ENCODE measurements at regions not wholly inside any gene's neighbourhood (a gene's known extent, or its start where the extent isn't known, plus 50 kb on each side); places are given as distances from the start of the nearest gene placed in this dataset.

GRCh38 chr2:164012581-164012980 is 276.8 kb upstream of the FIGN start:
- no peak for DNase-seq (ENCODE audit: low spot score in 2 of 2)
- TF ChIP-seq POLR2A (IDR thresholded peaks at IDR 0.05), result no peak
- intact Hi-C loops (cut with DNase I; ENCODE audit: low total_unique reads), result no loop called here
- H3K4me3 ChIP-seq (ENCODE audit: low read depth, poor library complexity, severe bottlenecking), result no peak overlapping the region
- WGBS, 2 donors, result 94% methylated on average over 3 of the region's 3 CpGs

GRCh38 chr2:164009756-164010337 is 274.0 kb upstream of the FIGN start:
- no peak for DNase-seq (ENCODE audit: low spot score in 2 of 2)

GRCh38 chr2:164008752-164009151 is 272.9 kb upstream of the FIGN start:
- no peak for DNase-seq (ENCODE audit: low spot score in 2 of 2)
- no peak for TF ChIP-seq POLR2A (IDR thresholded peaks at IDR 0.05)
- TF ChIP-seq CTCF (IDR thresholded peaks at IDR 0.05), result no peak
- H3K4me3 ChIP-seq (ENCODE audit: low read depth, poor library complexity, severe bottlenecking), result no peak overlapping the region
- intact Hi-C loops (cut with DNase I; ENCODE audit: low total_unique reads), result no loop called here
- WGBS, 2 donors, result 86 to 93% methylated on average over 4 of the region's 4 CpGs

More at GRCh38 chr2:164009756-164010337, 274.0 kb upstream of the FIGN start:
- TF ChIP-seq CTCF (IDR thresholded peaks at IDR 0.05) (no peak), POLR2A (IDR thresholded peaks at IDR 0.05) (no peak)
- WGBS, 2 donors, result 49 to 54% methylated on average over 7 of the region's 7 CpGs
- H3K4me3 ChIP-seq (ENCODE audit: low read depth, poor library complexity, severe bottlenecking), result no peak overlapping the region
- intact Hi-C loops (cut with DNase I; ENCODE audit: low total_unique reads), result no loop called here

- 40 to 46% methylated on average over 2 of the region's 2 CpGs for WGBS, 2 donors
- TF ChIP-seq POLR2A (IDR thresholded peaks at IDR 0.05), result no peak
- TF ChIP-seq CTCF (IDR thresholded peaks at IDR 0.05), result no peak
- intact Hi-C loops (cut with DNase I; ENCODE audit: low total_unique reads), result no loop called here
- no peak overlapping the region for H3K4me3 ChIP-seq (ENCODE audit: low read depth, poor library complexity, severe bottlenecking)
- DNase-seq (ENCODE audit: low spot score in 2 of 2), result no peak
Measured at GRCh38 chr2:164006704-164007103, 270.9 kb upstream of the FIGN start.

GRCh38 chr2:164000176-164000575 is 264.4 kb upstream of the FIGN start:
- H3K4me3 ChIP-seq (ENCODE audit: low read depth, poor library complexity, severe bottlenecking), result no peak overlapping the region
- intact Hi-C loops (cut with DNase I; ENCODE audit: low total_unique reads), result no loop called here
- no peak for TF ChIP-seq POLR2A (IDR thresholded peaks at IDR 0.05)
- TF ChIP-seq CTCF (IDR thresholded peaks at IDR 0.05), result no peak
- DNase-seq (ENCODE audit: low spot score in 2 of 2), result no peak
- WGBS, 2 donors, result 78 to 87% methylated on average over 2 of the region's 2 CpGs

- TF ChIP-seq CTCF (IDR thresholded peaks at IDR 0.05) (no peak), POLR2A (IDR thresholded peaks at IDR 0.05) (no peak)
- no peak for DNase-seq (ENCODE audit: low spot score in 2 of 2)
- 69 to 70% methylated on average over 4 of the region's 4 CpGs for WGBS, 2 donors
- intact Hi-C loops (cut with DNase I; ENCODE audit: low total_unique reads), result no loop called here
- H3K4me3 ChIP-seq (ENCODE audit: low read depth, poor library complexity, severe bottlenecking), result no peak overlapping the region
Measured at GRCh38 chr2:163997466-163997865, 261.7 kb upstream of the FIGN start.

Measured in lower leg skin (tissue), 4 donors.